ENCODE measurements at regions not wholly inside any gene's neighbourhood (a gene's known extent, or its start where the extent isn't known, plus 50 kb on each side); places are given as distances from the start of the nearest gene placed in this dataset.

- Histone ChIP-seq H3K36me3 (replicated peaks in 1 of 2; ENCODE audit: insufficient read depth in 1 of 2, low read depth in 2 of 2) (no peaks in the 10 kb centered on the region), H3K4me3 (no peak overlapping the region), H3K27me3 (no peaks in the 10 kb centered on the region), H3K27ac (no peak overlapping the region), H3K4me1 (peaks cover 8% of the 10 kb centered on the region), H3K9me3 (no peaks in the 10 kb centered on the region)
- TF ChIP-seq CTCF (IDR thresholded peaks at IDR 0.05) (no peak), POLR2A (IDR thresholded peaks at IDR 0.05) (no peak)
- DNase-seq = peak; percentile 55 to 91 (median 82)
- 52 to 54% methylated on average over 5 of the region's 5 CpGs for WGBS, 2 donors
- peak; percentile 74 for ATAC-seq
- intact Hi-C loops (cut with DNase I) = no loop called here
These were observed 299.7 kb downstream of the TNS1 start for GRCh38 chr2:217703102-217703501.

GRCh38 chr2:217701622-217702021 lies 301.2 kb downstream of the TNS1 start:
- TF ChIP-seq CTCF (IDR thresholded peaks at IDR 0.05) (no peak), POLR2A (IDR thresholded peaks at IDR 0.05) (no peak)
- no peak for ATAC-seq
- intact Hi-C loops (cut with DNase I) = no loop called here
- DNase-seq = no peak
- no peak overlapping the region for H3K27ac ChIP-seq
- no peaks in the 10 kb centered on the region for H3K27me3 ChIP-seq
- H3K4me1 ChIP-seq = peaks cover 8% of the 10 kb centered on the region
- 88 to 90% methylated on average over 5 of the region's 5 CpGs for WGBS, 2 donors
- no peaks in the 10 kb centered on the region for H3K9me3 ChIP-seq
- H3K36me3 ChIP-seq (replicated peaks in 1 of 2; ENCODE audit: insufficient read depth in 1 of 2, low read depth in 2 of 2) = no peaks in the 10 kb centered on the region
- no peak overlapping the region for H3K4me3 ChIP-seq

- intact Hi-C loops (cut with DNase I) = no loop called here
- TF ChIP-seq CTCF (IDR thresholded peaks at IDR 0.05) (no peak), POLR2A (IDR thresholded peaks at IDR 0.05) (no peak)
- no peak overlapping the region for H3K27ac ChIP-seq
- H3K9me3 ChIP-seq = no peaks in the 10 kb centered on the region
- no peaks in the 10 kb centered on the region for H3K27me3 ChIP-seq
- WGBS, 2 donors = 95 to 96% methylated on average over 3 of the region's 3 CpGs
- no peak for DNase-seq
- peaks cover 8% of the 10 kb centered on the region for H3K4me1 ChIP-seq
- no peak for ATAC-seq
- no peak overlapping the region for H3K4me3 ChIP-seq
- H3K36me3 ChIP-seq (replicated peaks in 1 of 2; ENCODE audit: insufficient read depth in 1 of 2, low read depth in 2 of 2) = no peaks in the 10 kb centered on the region
These were observed 304.1 kb downstream of the TNS1 start for GRCh38 chr2:217698691-217699090.

- ATAC-seq = no peak
- no peak for DNase-seq
- Histone ChIP-seq H3K27ac (no peak overlapping the region), H3K27me3 (no peaks in the 10 kb centered on the region), H3K4me3 (no peak overlapping the region), H3K4me1 (no peaks in the 10 kb centered on the region), H3K9me3 (no peaks in the 10 kb centered on the region), H3K36me3 (replicated peaks in 1 of 2; ENCODE audit: insufficient read depth in 1 of 2, low read depth in 2 of 2) (no peaks in the 10 kb centered on the region)
- 72 to 82% methylated on average over 3 of the region's 3 CpGs for WGBS, 2 donors
- TF ChIP-seq POLR2A (IDR thresholded peaks at IDR 0.05) (no peak), CTCF (IDR thresholded peaks at IDR 0.05) (no peak)
- intact Hi-C loops (cut with DNase I) = no loop called here
These were observed 307.7 kb downstream of the TNS1 start for GRCh38 chr2:217695033-217695520.

- Histone ChIP-seq H3K27me3 (no peaks in the 10 kb centered on the region), H3K4me1 (no peaks in the 10 kb centered on the region), H3K9me3 (no peaks in the 10 kb centered on the region), H3K4me3 (no peak overlapping the region), H3K36me3 (replicated peaks in 1 of 2; ENCODE audit: insufficient read depth in 1 of 2, low read depth in 2 of 2) (no peaks in the 10 kb centered on the region), H3K27ac (no peak overlapping the region)
- 95% methylated on average over 1 of the region's 1 CpG for WGBS, 2 donors
- DNase-seq (no peak), ATAC-seq (no peak)
- intact Hi-C loops (cut with DNase I) = no loop called here
- TF ChIP-seq POLR2A (IDR thresholded peaks at IDR 0.05) (no peak), CTCF (IDR thresholded peaks at IDR 0.05) (no peak)
These were observed 308.5 kb downstream of the TNS1 start for GRCh38 chr2:217694291-217694690.

All from body of pancreas (tissue), 4 donors.